Stomach (tissue), 4 donors: ENCODE measurements at regions not wholly inside any gene's neighbourhood (a gene's known extent, or its start where the extent isn't known, plus 50 kb on each side); places are given as distances from the start of the nearest gene placed in this dataset.

Experiments
- CTCF ChIP-seq, 7 experiments: fragments of 450-650 bp in 4 of 7; fragments of 200-600 bp in 3 of 7; sonication (generic) in 3 of 7; IDR thresholded peaks; one replicate each; pipeline ENCODE4 v1.5.1; 2016 to 2019; ENCODE audit warnings: antibody characterized with exemption in 7 of 7, control low read depth in 2 of 7, mild to moderate bottlenecking in 1 of 7
- POLR2AphosphoS5 ChIP-seq, 3 donors: sonication (generic); formaldehyde crosslinking; IDR thresholded peaks; one replicate each; pipeline ENCODE4 v1.6.1; 2016; ENCODE audit warnings: antibody characterized with exemption in 3 of 3

GRCh38 chr9:7578951-7579350 lies 220.6 kb downstream of the DMAC1 start:
- no peak for TF ChIP-seq CTCF (IDR thresholded peaks at IDR 0.05)
- no peak for TF ChIP-seq POLR2AphosphoS5 (IDR thresholded peaks at IDR 0.05)
